ENCODE measurements at regions not wholly inside any gene's neighbourhood (a gene's known extent, or its start where the extent isn't known, plus 50 kb on each side); places are given as distances from the start of the nearest gene placed in this dataset.

DNA sequence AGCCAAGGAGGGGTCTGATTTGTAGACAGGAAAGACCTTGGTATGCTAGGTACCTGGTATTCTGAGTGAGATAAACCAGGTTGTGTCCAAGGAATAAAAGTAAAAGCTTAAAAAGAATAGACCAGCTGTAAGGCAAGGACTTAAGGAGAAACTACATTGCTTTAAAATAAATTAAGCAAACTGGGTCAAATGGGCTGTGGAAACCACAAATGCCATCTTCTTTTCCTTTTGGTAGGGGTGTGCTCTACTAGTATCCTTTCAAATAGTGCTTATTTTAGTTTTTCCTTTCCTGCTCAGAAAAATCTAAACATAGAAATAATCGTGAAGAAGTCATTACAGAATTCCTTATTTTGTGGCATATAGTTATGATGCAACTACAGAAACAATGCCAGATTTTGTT is 138.6 kb upstream of the KLF12 start:
- CTCF ChIA-PET: no interaction called here
- peaks cover 3% of the 10 kb centered on the region; the same call in 1 of the 2 replicates for H3K36me3 Mint-ChIP-seq

DNA sequence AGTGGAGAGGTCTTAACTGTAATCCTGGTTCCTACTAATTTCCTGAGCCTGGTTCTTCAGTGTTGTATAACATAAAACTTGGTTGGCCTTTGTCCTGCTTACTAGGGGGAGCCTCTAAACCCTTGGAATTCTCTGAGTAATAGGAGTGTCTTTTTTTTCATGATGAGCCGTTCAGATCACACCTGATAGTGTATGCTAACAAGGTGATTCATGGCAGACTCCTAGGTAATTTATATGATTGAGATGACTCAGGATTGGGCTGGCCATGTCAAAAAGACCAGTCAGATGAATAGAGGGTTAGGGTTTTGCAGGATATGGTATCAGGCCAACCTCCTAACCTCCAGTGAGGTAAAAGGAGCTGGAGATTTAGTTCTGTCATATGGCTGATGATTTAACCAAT is 135.8 kb upstream of the KLF12 start:
- DNase-seq (ENCODE audit: low spot score): no peak
- TF ChIP-seq JAZF1 (CRISPR knock-in tag; IDR thresholded peaks at IDR 0.05) (no peak), ATF6 (CRISPR knock-in tag; IDR thresholded peaks at IDR 0.05) (no peak), SMAD3 (CRISPR knock-in tag; IDR thresholded peaks at IDR 0.05; ENCODE audit: borderline replicate concordance) (no peak), KAT7 (CRISPR knock-in tag; IDR thresholded peaks at IDR 0.05; ENCODE audit: borderline replicate concordance) (no peak), ZNF121 (CRISPR knock-in tag; IDR thresholded peaks at IDR 0.05) (no peak), HMGA2 (CRISPR knock-in tag; IDR thresholded peaks at IDR 0.05) (no peak), FOXJ3 (CRISPR knock-in tag; IDR thresholded peaks at IDR 0.05; ENCODE audit: borderline replicate concordance) (no peak), ZNF317 (CRISPR knock-in tag; IDR thresholded peaks at IDR 0.05; ENCODE audit: borderline replicate concordance, low read depth) (no peak), NR1H2 (CRISPR knock-in tag; IDR thresholded peaks at IDR 0.05) (no peak), SMAD4 (CRISPR knock-in tag; IDR thresholded peaks at IDR 0.05) (no peak), ERG (CRISPR knock-in tag; IDR thresholded peaks at IDR 0.05) (no peak), GRHL2 (CRISPR knock-in tag; IDR thresholded peaks at IDR 0.05; ENCODE audit: insufficient replicate concordance, severe bottlenecking) (no peak), IRF1 (CRISPR knock-in tag; IDR thresholded peaks at IDR 0.05) (no peak), ZNF396 (CRISPR knock-in tag; IDR thresholded peaks at IDR 0.05; ENCODE audit: borderline replicate concordance) (no peak), EMX1 (CRISPR knock-in tag; IDR thresholded peaks at IDR 0.05) (no peak), ZBTB21 (CRISPR knock-in tag; IDR thresholded peaks at IDR 0.05; ENCODE audit: borderline replicate concordance) (no peak)
- TF ChIP-seq, protein P1, sequence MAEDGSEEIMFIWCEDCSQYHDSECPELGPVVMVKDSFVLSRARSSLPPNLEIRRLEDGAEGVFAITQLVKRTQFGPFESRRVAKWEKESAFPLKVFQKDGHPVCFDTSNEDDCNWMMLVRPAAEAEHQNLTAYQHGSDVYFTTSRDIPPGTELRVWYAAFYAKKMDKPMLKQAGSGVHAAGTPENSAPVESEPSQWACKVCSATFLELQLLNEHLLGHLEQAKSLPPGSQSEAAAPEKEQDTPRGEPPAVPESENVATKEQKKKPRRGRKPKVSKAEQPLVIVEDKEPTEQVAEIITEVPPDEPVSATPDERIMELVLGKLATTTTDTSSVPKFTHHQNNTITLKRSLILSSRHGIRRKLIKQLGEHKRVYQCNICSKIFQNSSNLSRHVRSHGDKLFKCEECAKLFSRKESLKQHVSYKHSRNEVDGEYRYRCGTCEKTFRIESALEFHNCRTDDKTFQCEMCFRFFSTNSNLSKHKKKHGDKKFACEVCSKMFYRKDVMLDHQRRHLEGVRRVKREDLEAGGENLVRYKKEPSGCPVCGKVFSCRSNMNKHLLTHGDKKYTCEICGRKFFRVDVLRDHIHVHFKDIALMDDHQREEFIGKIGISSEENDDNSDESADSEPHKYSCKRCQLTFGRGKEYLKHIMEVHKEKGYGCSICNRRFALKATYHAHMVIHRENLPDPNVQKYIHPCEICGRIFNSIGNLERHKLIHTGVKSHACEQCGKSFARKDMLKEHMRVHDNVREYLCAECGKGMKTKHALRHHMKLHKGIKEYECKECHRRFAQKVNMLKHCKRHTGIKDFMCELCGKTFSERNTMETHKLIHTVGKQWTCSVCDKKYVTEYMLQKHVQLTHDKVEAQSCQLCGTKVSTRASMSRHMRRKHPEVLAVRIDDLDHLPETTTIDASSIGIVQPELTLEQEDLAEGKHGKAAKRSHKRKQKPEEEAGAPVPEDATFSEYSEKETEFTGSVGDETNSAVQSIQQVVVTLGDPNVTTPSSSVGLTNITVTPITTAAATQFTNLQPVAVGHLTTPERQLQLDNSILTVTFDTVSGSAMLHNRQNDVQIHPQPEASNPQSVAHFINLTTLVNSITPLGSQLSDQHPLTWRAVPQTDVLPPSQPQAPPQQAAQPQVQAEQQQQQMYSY (CRISPR knock-in tag; IDR thresholded peaks at IDR 0.05): no peak
- TF ChIP-seq, protein P2, sequence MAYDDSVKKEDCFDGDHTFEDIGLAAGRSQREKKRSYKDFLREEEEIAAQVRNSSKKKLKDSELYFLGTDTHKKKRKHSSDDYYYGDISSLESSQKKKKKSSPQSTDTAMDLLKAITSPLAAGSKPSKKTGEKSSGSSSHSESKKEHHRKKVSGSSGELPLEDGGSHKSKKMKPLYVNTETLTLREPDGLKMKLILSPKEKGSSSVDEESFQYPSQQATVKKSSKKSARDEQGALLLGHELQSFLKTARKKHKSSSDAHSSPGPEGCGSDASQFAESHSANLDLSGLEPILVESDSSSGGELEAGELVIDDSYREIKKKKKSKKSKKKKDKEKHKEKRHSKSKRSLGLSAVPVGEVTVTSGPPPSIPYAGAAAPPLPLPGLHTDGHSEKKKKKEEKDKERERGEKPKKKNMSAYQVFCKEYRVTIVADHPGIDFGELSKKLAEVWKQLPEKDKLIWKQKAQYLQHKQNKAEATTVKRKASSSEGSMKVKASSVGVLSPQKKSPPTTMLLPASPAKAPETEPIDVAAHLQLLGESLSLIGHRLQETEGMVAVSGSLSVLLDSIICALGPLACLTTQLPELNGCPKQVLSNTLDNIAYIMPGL (CRISPR knock-in tag; IDR thresholded peaks at IDR 0.05): no peak
- ChIA-PET CTCF (no interaction called here), POLR2A (no interaction called here)
- Mint-ChIP-seq H3K4me1 (no peaks in the 10 kb centered on the region), H3K9me3 (peaks cover 47% of the 10 kb centered on the region), H3K27ac (no peak overlapping the region), H3K36me3 (peaks cover 6% of the 10 kb centered on the region), H3K27me3 (ENCODE audit: low read depth) (no peaks in the 10 kb centered on the region), H3K4me3 (no peak overlapping the region)
- no peak for ATAC-seq

More for the DNA sequence above, 138.6 kb upstream of the KLF12 start:
- Mint-ChIP-seq H3K27ac (no peak overlapping the region), H3K27me3 (ENCODE audit: low read depth) (no peaks in the 10 kb centered on the region), H3K4me3 (no peak overlapping the region), H3K4me1 (no peaks in the 10 kb centered on the region), H3K9me3 (peaks cover 21% of the 10 kb centered on the region)
- DNase-seq (ENCODE audit: low spot score) (no peak), ATAC-seq (no peak)
- POLR2A ChIA-PET: no interaction called here
- TF ChIP-seq ELF4 (CRISPR knock-in tag; IDR thresholded peaks at IDR 0.05; ENCODE audit: low read depth): no peak
- TF ChIP-seq IRF2 (CRISPR knock-in tag; IDR thresholded peaks at IDR 0.05; ENCODE audit: borderline replicate concordance, low read depth): no peak
- no peak for TF ChIP-seq FOXP1 (CRISPR knock-in tag; IDR thresholded peaks at IDR 0.05; ENCODE audit: borderline replicate concordance)
- TF ChIP-seq ATF1 (CRISPR knock-in tag; IDR thresholded peaks at IDR 0.05): no peak
- no peak for TF ChIP-seq E2F5 (CRISPR knock-in tag; IDR thresholded peaks at IDR 0.05)

Measured in WTC11 (cell line).